ENCODE measurements at regions not wholly inside any gene's neighbourhood (a gene's known extent, or its start where the extent isn't known, plus 50 kb on each side); places are given as distances from the start of the nearest gene placed in this dataset.

DNA sequence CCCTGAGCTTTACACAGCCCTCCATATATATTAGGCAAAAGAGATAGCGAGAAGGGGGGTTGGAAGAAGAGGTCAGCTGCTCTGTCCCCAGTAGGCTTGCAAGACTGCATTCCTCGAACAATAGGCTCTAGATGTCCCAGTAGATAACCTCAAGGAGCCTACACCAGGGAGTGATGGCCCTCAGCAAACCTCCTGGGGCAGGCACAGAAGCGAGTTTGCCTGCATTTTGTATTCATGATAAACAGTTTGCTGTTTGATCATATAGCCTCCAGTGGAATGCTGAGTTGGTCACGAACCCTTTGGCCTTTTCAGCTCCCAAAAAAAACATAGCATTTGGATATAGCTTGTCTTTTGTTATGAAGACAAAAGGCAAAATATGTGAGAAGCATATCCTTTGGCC lies 95.1 kb upstream of the GRAMD1B start:
- TF ChIP-seq, protein P1, sequence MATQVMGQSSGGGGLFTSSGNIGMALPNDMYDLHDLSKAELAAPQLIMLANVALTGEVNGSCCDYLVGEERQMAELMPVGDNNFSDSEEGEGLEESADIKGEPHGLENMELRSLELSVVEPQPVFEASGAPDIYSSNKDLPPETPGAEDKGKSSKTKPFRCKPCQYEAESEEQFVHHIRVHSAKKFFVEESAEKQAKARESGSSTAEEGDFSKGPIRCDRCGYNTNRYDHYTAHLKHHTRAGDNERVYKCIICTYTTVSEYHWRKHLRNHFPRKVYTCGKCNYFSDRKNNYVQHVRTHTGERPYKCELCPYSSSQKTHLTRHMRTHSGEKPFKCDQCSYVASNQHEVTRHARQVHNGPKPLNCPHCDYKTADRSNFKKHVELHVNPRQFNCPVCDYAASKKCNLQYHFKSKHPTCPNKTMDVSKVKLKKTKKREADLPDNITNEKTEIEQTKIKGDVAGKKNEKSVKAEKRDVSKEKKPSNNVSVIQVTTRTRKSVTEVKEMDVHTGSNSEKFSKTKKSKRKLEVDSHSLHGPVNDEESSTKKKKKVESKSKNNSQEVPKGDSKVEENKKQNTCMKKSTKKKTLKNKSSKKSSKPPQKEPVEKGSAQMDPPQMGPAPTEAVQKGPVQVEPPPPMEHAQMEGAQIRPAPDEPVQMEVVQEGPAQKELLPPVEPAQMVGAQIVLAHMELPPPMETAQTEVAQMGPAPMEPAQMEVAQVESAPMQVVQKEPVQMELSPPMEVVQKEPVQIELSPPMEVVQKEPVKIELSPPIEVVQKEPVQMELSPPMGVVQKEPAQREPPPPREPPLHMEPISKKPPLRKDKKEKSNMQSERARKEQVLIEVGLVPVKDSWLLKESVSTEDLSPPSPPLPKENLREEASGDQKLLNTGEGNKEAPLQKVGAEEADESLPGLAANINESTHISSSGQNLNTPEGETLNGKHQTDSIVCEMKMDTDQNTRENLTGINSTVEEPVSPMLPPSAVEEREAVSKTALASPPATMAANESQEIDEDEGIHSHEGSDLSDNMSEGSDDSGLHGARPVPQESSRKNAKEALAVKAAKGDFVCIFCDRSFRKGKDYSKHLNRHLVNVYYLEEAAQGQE (IDR thresholded peaks at IDR 0.05; ENCODE audit: insufficient read depth in 1 of 2, low read depth in 2 of 2, low read length in 2 of 2), result no peak
- TF ChIP-seq SIN3A (IDR thresholded peaks at IDR 0.05; ENCODE audit: borderline replicate concordance, insufficient read depth, low read length), result no peak
- no peak for TF ChIP-seq POLR2AphosphoS5 (IDR thresholded peaks at IDR 0.05; ENCODE audit: low read depth, low read length)

Measured in PFSK-1 (cell line).